Fibroblast of villous mesenchyme (primary cell): ENCODE measurements at regions not wholly inside any gene's neighbourhood (a gene's known extent, or its start where the extent isn't known, plus 50 kb on each side); places are given as distances from the start of the nearest gene placed in this dataset.

Experiments used
- DNase-seq: peaks from one replicate; pipeline ENCODE4 v3.0.0-alpha.2; 2010; ENCODE audit warnings: low read depth
- H3K4me3 ChIP-seq: 2 replicates; pipeline ENCODE4 v1.5.1; 2011; ENCODE audit warnings: low read depth, mild to moderate bottlenecking, low read length
- TF ChIP-seq, protein P1 (sequence below): IDR thresholded peaks from 2 replicates; pipeline ENCODE4 v1.5.1; 2012; ENCODE audit warnings: low read depth, mild to moderate bottlenecking, low read length; ENCODE audit not compliant: insufficient read depth

GRCh38 chr14:98181241-98181640, 1090.8 kb downstream of the BCL11B start:
- no peak for DNase-seq
- H3K4me3 ChIP-seq, result no peak overlapping the region
- TF ChIP-seq, protein P1, sequence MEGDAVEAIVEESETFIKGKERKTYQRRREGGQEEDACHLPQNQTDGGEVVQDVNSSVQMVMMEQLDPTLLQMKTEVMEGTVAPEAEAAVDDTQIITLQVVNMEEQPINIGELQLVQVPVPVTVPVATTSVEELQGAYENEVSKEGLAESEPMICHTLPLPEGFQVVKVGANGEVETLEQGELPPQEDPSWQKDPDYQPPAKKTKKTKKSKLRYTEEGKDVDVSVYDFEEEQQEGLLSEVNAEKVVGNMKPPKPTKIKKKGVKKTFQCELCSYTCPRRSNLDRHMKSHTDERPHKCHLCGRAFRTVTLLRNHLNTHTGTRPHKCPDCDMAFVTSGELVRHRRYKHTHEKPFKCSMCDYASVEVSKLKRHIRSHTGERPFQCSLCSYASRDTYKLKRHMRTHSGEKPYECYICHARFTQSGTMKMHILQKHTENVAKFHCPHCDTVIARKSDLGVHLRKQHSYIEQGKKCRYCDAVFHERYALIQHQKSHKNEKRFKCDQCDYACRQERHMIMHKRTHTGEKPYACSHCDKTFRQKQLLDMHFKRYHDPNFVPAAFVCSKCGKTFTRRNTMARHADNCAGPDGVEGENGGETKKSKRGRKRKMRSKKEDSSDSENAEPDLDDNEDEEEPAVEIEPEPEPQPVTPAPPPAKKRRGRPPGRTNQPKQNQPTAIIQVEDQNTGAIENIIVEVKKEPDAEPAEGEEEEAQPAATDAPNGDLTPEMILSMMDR, result no peak

- no peak overlapping the region for H3K4me3 ChIP-seq
- TF ChIP-seq, protein P1, result no peak
- no peak for DNase-seq
Observed at GRCh38 chr14:98181768-98182167, 1090.2 kb downstream of the BCL11B start.

DNA sequence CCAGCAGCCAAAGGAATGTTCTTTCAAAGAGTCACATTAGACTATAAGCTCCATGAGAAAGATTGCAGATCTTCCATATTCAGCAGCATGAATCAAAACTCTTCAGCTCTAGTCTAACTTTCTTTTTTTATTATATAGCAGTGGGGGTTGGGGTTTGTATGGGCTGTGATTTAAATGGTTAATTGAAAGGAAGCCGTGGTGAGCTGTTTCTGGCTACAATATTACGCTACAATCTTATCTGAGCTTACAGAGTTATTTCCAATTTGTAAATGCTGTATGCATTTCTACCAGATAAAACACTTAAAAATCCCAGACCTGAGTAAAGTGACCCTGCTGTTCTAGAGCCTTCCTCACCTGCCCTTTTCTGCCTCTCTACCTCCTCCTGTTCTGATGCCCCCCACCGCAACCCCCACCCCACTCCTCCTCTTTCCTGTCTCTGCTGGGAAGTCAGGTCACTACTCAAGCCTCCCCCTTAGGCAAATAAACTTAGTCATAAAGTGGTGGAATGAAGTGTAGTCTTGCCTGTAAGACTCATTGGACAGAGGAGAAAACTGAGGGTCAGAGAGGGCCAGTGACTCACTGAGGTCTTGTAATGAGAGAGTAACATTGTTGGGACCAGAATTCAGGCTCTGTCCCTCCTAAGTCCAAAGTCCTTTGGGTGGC, 1089.5 kb downstream of the BCL11B start:
- H3K4me3 ChIP-seq, result no peak overlapping the region
- TF ChIP-seq, protein P1, result no peak
- DNase-seq, result no peak

GRCh38 chr14:98183556-98183955, 1088.4 kb downstream of the BCL11B start:
- no peak for DNase-seq
- TF ChIP-seq, protein P1, result no peak
- H3K4me3 ChIP-seq, result no peak overlapping the region

DNA sequence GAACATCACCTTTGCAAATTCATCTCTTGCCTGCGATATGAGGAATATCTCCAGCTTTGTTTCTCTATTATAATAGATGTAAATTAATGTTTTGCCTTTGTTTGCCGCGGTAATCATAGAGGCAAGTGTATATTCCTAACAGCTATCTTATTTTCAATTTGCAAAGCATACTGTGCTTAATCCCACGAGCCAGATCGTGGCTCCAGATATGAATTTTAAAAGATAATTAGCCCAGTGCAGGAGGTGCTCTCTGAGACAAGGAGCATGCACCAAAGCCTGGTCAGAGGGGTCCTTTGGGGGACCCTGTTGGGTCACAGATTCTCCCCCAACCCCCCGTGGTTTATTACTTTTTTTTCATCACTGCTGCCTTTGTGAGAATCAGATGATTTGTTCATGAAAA, 1087.5 kb downstream of the BCL11B start:
- DNase-seq, result no peak
- H3K4me3 ChIP-seq, result no peak overlapping the region
- TF ChIP-seq, protein P1, result no peak

- DNase-seq, result no peak
- TF ChIP-seq, protein P1, result no peak
- no peak overlapping the region for H3K4me3 ChIP-seq
Observed at GRCh38 chr14:98185036-98185435, 1087.0 kb downstream of the BCL11B start.

DNA sequence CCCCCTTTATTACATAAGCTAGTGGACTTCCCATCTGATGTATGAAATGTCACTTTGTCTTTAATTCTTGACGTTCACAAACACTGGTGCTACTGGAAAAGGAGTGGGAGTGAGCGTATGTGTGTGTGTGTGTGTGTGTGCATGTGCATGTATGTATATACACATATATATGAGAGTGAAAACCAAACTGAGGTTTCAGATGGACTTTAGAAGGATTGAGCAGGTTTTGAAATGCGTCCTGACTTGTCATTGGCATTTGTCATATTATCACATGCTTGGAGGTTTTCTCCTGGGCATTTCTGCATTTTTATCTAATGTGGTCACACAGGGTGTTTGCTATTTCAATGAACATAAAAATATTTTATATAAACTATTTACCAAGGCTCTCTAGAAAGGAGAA, 1085.9 kb downstream of the BCL11B start:
- no peak overlapping the region for H3K4me3 ChIP-seq
- DNase-seq, result no peak
- TF ChIP-seq, protein P1, result no peak
